NCI-H146 treated with DMSO at 0.1 percent for 48 hours (cell line): ENCODE measurements at regions not wholly inside any gene's neighbourhood (a gene's known extent, or its start where the extent isn't known, plus 50 kb on each side); places are given as distances from the start of the nearest gene placed in this dataset.
"Not testable (repeated sequence)": the region's sequence is repeated elsewhere in the genome, so short reads cannot be mapped to it uniquely, and the experiment has no call there.

ENCODE experiments used
- DNase-seq: peaks from one replicate; lab custom pipeline; 2025; ENCODE audit not compliant: unreplicated experiment; lab: John Stamatoyannopoulos, UW

GRCh38 chr17:70278844-70279462, 109.6 kb downstream of the KCNJ2 start:
- DNase-seq, result no peak

- no peak for DNase-seq
Measured at GRCh38 chr17:70286391-70286790, 117.1 kb downstream of the KCNJ2 start.

GRCh38 chr17:70288540-70289290, 119.4 kb downstream of the KCNJ2 start:
- no peak for DNase-seq

GRCh38 chr17:70290770-70291169, 121.4 kb downstream of the KCNJ2 start:
- DNase-seq, result no peak

GRCh38 chr17:70292366-70292765, 123.0 kb downstream of the KCNJ2 start:
- DNase-seq, result no peak

- not testable (repeated sequence) for DNase-seq
Measured at GRCh38 chr17:70293564-70294310, 124.4 kb downstream of the KCNJ2 start.

- DNase-seq, result no peak
Measured at GRCh38 chr17:70295329-70295728, 126.0 kb downstream of the KCNJ2 start.

GRCh38 chr17:70295731-70296130, 126.4 kb downstream of the KCNJ2 start:
- DNase-seq, result no peak

GRCh38 chr17:70296456-70296855, 127.1 kb downstream of the KCNJ2 start:
- DNase-seq, result no peak

GRCh38 chr17:70297397-70297796, 128.1 kb downstream of the KCNJ2 start:
- DNase-seq, result no peak

GRCh38 chr17:70298929-70299531, 129.7 kb downstream of the KCNJ2 start:
- DNase-seq, result no peak

GRCh38 chr17:70307430-70308225, 138.3 kb downstream of the KCNJ2 start:
- DNase-seq, result no peak

- DNase-seq, result no peak
Measured at GRCh38 chr17:70308618-70309017, 139.3 kb downstream of the KCNJ2 start.

GRCh38 chr17:70310221-70310672, 140.9 kb downstream of the KCNJ2 start:
- DNase-seq, result no peak

GRCh38 chr17:70313086-70313852, 143.9 kb downstream of the KCNJ2 start:
- DNase-seq, result no peak

GRCh38 chr17:70314096-70314495, 144.8 kb downstream of the KCNJ2 start:
- DNase-seq, result no peak

GRCh38 chr17:70314506-70314905, 145.2 kb downstream of the KCNJ2 start:
- DNase-seq, result no peak

GRCh38 chr17:70317421-70317820, 148.1 kb downstream of the KCNJ2 start:
- DNase-seq, result no peak

GRCh38 chr17:70318051-70318450, 148.7 kb downstream of the KCNJ2 start:
- no peak for DNase-seq

GRCh38 chr17:70319516-70319915, 150.2 kb downstream of the KCNJ2 start:
- no peak for DNase-seq
